HG03025 (cell line): ENCODE measurements at regions not wholly inside any gene's neighbourhood (a gene's known extent, or its start where the extent isn't known, plus 50 kb on each side); places are given as distances from the start of the nearest gene placed in this dataset.

Experiments
- ATAC-seq: cut with Tn5 transposase; IDR thresholded peaks from one replicate; pipeline ENCODE4 v1.9.1; 2021; ENCODE audit warnings: mild to moderate bottlenecking, moderate library complexity; ENCODE audit not compliant: unreplicated experiment, low FRiP score

GRCh38 chr11:127412234-127412633 lies 411.7 kb upstream of the KIRREL3 start:
- no peak for ATAC-seq

- no peak for ATAC-seq
These were observed 410.7 kb upstream of the KIRREL3 start for GRCh38 chr11:127411283-127411682.

- ATAC-seq = no peak
These were observed 394.5 kb upstream of the KIRREL3 start for GRCh38 chr11:127395034-127395433.

GRCh38 chr11:127393460-127393997 lies 393.0 kb upstream of the KIRREL3 start:
- ATAC-seq = no peak

- ATAC-seq = no peak
These were observed 392.0 kb upstream of the KIRREL3 start for GRCh38 chr11:127392575-127392974.

GRCh38 chr11:127390465-127390864 lies 389.9 kb upstream of the KIRREL3 start:
- no peak for ATAC-seq

GRCh38 chr11:127385071-127385470 lies 384.5 kb upstream of the KIRREL3 start:
- no peak for ATAC-seq

- ATAC-seq = no peak
These were observed 382.5 kb upstream of the KIRREL3 start for GRCh38 chr11:127383026-127383425.

GRCh38 chr11:127381247-127381646 lies 380.7 kb upstream of the KIRREL3 start:
- ATAC-seq = no peak

- ATAC-seq = no peak
These were observed 379.1 kb upstream of the KIRREL3 start for GRCh38 chr11:127379686-127380085.

- no peak for ATAC-seq
These were observed 375.7 kb upstream of the KIRREL3 start for GRCh38 chr11:127376301-127376700.

GRCh38 chr11:127369356-127369755 lies 368.8 kb upstream of the KIRREL3 start:
- ATAC-seq = no peak

GRCh38 chr11:127362754-127363308 lies 362.3 kb upstream of the KIRREL3 start:
- no peak for ATAC-seq

GRCh38 chr11:127358160-127358559 lies 357.6 kb upstream of the KIRREL3 start:
- ATAC-seq = no peak

- ATAC-seq = no peak
These were observed 349.9 kb upstream of the KIRREL3 start for GRCh38 chr11:127350476-127350875.

GRCh38 chr11:127345819-127346459 lies 345.4 kb upstream of the KIRREL3 start:
- ATAC-seq = no peak

- ATAC-seq = no peak
These were observed 339.9 kb upstream of the KIRREL3 start for GRCh38 chr11:127340438-127340837.

GRCh38 chr11:127339376-127339775 lies 338.8 kb upstream of the KIRREL3 start:
- no peak for ATAC-seq

- ATAC-seq = no peak
These were observed 338.1 kb upstream of the KIRREL3 start for GRCh38 chr11:127338380-127339259.

GRCh38 chr11:127334466-127334865 lies 333.9 kb upstream of the KIRREL3 start:
- no peak for ATAC-seq

GRCh38 chr11:127332896-127333295 lies 332.3 kb upstream of the KIRREL3 start:
- ATAC-seq = no peak
